Astrocyte (in vitro differentiated cells and primary cell): ENCODE measurements at regions not wholly inside any gene's neighbourhood (a gene's known extent, or its start where the extent isn't known, plus 50 kb on each side); places are given as distances from the start of the nearest gene placed in this dataset.

Experiments
- DNase-seq: peaks from one replicate; pipeline ENCODE4 v3.0.0-alpha.2; 2010; ENCODE audit warnings: low read depth
- FAIRE-seq: peaks from 2 replicates; lab custom pipeline; 2011; peaks lifted over from hg19 to GRCh38; lab: Jason Lieb, UNC
- H2AFZ ChIP-seq: 2 replicates; pipeline ENCODE4 v1.6.0; 2012; ENCODE audit warnings: low read depth, low read length, inconsistent platforms
- H3K27ac ChIP-seq: 2 replicates; pipeline ENCODE4 v1.5.1; 2011; ENCODE audit warnings: low read depth, low read length, inconsistent platforms
- H3K27me3 ChIP-seq: 2 replicates; pipeline ENCODE4 v1.6.0; 2011; ENCODE audit warnings: low read length, inconsistent platforms; ENCODE audit not compliant: insufficient read depth
- H3K36me3 ChIP-seq: 2 replicates; pipeline ENCODE4 v1.5.1; 2011; ENCODE audit warnings: low read length, inconsistent platforms; ENCODE audit not compliant: insufficient read depth
- H3K4me1 ChIP-seq: 2 replicates; pipeline ENCODE4 v1.5.1; 2011; ENCODE audit warnings: low read length, inconsistent platforms; ENCODE audit not compliant: insufficient read depth
- H3K4me2 ChIP-seq: 2 replicates; pipeline ENCODE4 v1.6.0; 2012; ENCODE audit warnings: low read length, inconsistent platforms
- H3K4me3 ChIP-seq: 2 replicates; pipeline ENCODE4 v1.5.1; 2011; ENCODE audit warnings: low read depth, mild to moderate bottlenecking, low read length, inconsistent platforms; ENCODE audit not compliant: insufficient read depth
- H3K79me2 ChIP-seq: 2 replicates; pipeline ENCODE4 v1.6.0; 2012; ENCODE audit warnings: mild to moderate bottlenecking, low read length, inconsistent platforms; ENCODE audit not compliant: insufficient read depth
- H3K9ac ChIP-seq: 2 replicates; pipeline ENCODE4 v1.6.0; 2012; ENCODE audit warnings: mild to moderate bottlenecking, low read length, inconsistent platforms
- H3K9me3 ChIP-seq: 2 replicates; pipeline ENCODE4 v1.5.1; 2012; ENCODE audit warnings: low read depth, mild to moderate bottlenecking, low read length, inconsistent platforms; ENCODE audit not compliant: insufficient read depth
- H4K20me1 ChIP-seq: 2 replicates; pipeline ENCODE4 v1.6.0; 2012; ENCODE audit warnings: low read length, inconsistent platforms; ENCODE audit not compliant: insufficient read depth
- H3K27ac Mint-ChIP-seq: one replicate; pipeline ENCODE4 v1.8.0; 2021; ENCODE audit warnings: mild to moderate bottlenecking, mixed read lengths; ENCODE audit not compliant: unreplicated experiment
- H3K27me3 Mint-ChIP-seq: one replicate; pipeline ENCODE4 v1.8.0; 2021; ENCODE audit warnings: low read depth, mixed read lengths; ENCODE audit not compliant: unreplicated experiment
- H3K36me3 Mint-ChIP-seq: one replicate; pipeline ENCODE4 v1.8.0; 2021; ENCODE audit warnings: low read depth, mixed read lengths; ENCODE audit not compliant: unreplicated experiment
- H3K4me1 Mint-ChIP-seq: one replicate; pipeline ENCODE4 v1.8.0; 2021; ENCODE audit warnings: low read depth, mixed read lengths; ENCODE audit not compliant: unreplicated experiment
- H3K4me3 Mint-ChIP-seq: one replicate; pipeline ENCODE4 v1.8.0; 2021; ENCODE audit warnings: mild to moderate bottlenecking, moderate library complexity, mixed read lengths; ENCODE audit not compliant: unreplicated experiment
- H3K9me3 Mint-ChIP-seq: one replicate; pipeline ENCODE4 v1.8.0; 2021; ENCODE audit warnings: mild to moderate bottlenecking, mixed read lengths; ENCODE audit not compliant: unreplicated experiment
- EZH2 ChIP-seq: IDR thresholded peaks from 2 replicates; pipeline ENCODE4 v1.6.1; 2012; ENCODE audit warnings: mild to moderate bottlenecking, low read length, inconsistent platforms; ENCODE audit not compliant: insufficient read depth
- TF ChIP-seq, protein P1 (sequence below): IDR thresholded peaks from 2 replicates; pipeline ENCODE4 v1.5.1; 2011; ENCODE audit warnings: low read depth, mild to moderate bottlenecking, inconsistent platforms, low read length, moderate library complexity; ENCODE audit not compliant: insufficient read depth

GRCh38 chr15:70355275-70355795, 257.6 kb upstream of the TLE3 start:
- Histone ChIP-seq H2AFZ (no peak overlapping the region), H3K9me3 (no peaks in the 10 kb centered on the region), H3K9ac (no peak overlapping the region), H3K36me3 (no peaks in the 10 kb centered on the region), H3K4me2 (no peak overlapping the region), H3K4me3 (no peak overlapping the region), H4K20me1 (no peaks in the 10 kb centered on the region), H3K4me1 (no peaks in the 10 kb centered on the region), H3K27me3 (peaks cover 38% of the 10 kb centered on the region), H3K79me2 (no peaks in the 10 kb centered on the region), H3K27ac (no peak overlapping the region)
- DNase-seq (no peak), FAIRE-seq (no peak)
- H3K9me3 Mint-ChIP-seq: peaks cover 3% of the 10 kb centered on the region
- no peak overlapping the region for H3K4me3 Mint-ChIP-seq
- H3K36me3 Mint-ChIP-seq: no peaks in the 10 kb centered on the region
- H3K4me1 Mint-ChIP-seq: peaks cover 5% of the 10 kb centered on the region
- H3K27me3 Mint-ChIP-seq: peaks cover 84% of the 10 kb centered on the region
- TF ChIP-seq, protein P1, sequence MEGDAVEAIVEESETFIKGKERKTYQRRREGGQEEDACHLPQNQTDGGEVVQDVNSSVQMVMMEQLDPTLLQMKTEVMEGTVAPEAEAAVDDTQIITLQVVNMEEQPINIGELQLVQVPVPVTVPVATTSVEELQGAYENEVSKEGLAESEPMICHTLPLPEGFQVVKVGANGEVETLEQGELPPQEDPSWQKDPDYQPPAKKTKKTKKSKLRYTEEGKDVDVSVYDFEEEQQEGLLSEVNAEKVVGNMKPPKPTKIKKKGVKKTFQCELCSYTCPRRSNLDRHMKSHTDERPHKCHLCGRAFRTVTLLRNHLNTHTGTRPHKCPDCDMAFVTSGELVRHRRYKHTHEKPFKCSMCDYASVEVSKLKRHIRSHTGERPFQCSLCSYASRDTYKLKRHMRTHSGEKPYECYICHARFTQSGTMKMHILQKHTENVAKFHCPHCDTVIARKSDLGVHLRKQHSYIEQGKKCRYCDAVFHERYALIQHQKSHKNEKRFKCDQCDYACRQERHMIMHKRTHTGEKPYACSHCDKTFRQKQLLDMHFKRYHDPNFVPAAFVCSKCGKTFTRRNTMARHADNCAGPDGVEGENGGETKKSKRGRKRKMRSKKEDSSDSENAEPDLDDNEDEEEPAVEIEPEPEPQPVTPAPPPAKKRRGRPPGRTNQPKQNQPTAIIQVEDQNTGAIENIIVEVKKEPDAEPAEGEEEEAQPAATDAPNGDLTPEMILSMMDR: no peak
- TF ChIP-seq EZH2: no peak
- no peak overlapping the region for H3K27ac Mint-ChIP-seq

DNA sequence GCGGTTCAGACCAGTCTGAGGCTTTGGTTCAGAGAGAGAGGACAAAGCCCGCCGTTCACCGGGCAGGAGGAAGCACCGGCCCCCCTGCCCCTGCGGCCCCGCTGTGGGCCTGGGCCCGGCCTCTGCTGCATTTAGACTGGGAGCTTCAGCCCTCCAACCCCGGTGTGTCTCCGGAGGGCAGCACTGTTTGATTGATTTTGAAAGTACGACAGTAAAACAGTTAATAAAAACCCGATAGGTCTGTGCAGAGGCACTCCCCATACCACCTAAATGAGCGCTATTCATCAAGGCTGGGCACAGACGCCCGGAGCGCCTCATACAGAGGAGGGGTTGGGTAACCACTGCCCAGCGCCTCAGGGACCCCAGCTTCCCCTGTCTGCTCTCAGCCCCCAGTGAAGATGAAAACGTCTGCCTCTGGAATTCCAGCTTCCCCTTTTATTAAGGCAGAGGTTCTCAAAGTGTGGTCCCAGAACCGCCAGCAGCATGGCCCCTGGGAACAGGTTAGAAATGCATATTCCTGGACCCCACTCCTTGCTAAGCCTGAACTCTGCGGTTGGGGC, 256.7 kb upstream of the TLE3 start:
- Mint-ChIP-seq H3K27ac (no peak overlapping the region), H3K36me3 (no peaks in the 10 kb centered on the region), H3K4me1 (peaks cover 5% of the 10 kb centered on the region), H3K27me3 (peaks cover 80% of the 10 kb centered on the region), H3K4me3 (no peak overlapping the region), H3K9me3 (peaks cover 3% of the 10 kb centered on the region)
- no peak overlapping the region for H3K27ac ChIP-seq
- no peak overlapping the region for H2AFZ ChIP-seq
- H3K4me3 ChIP-seq: no peak overlapping the region
- FAIRE-seq: no peak
- no peaks in the 10 kb centered on the region for H3K79me2 ChIP-seq
- no peaks in the 10 kb centered on the region for H4K20me1 ChIP-seq
- TF ChIP-seq EZH2: no peak
- TF ChIP-seq, protein P1: no peak
- no peak overlapping the region for H3K4me2 ChIP-seq
- no peaks in the 10 kb centered on the region for H3K4me1 ChIP-seq
- H3K9ac ChIP-seq: no peak overlapping the region
- no peaks in the 10 kb centered on the region for H3K36me3 ChIP-seq
- peaks cover 43% of the 10 kb centered on the region for H3K27me3 ChIP-seq
- no peaks in the 10 kb centered on the region for H3K9me3 ChIP-seq
- no peak for DNase-seq

- H3K4me1 ChIP-seq: no peaks in the 10 kb centered on the region
- no peaks in the 10 kb centered on the region for H3K79me2 ChIP-seq
- H3K9ac ChIP-seq: no peak overlapping the region
- Mint-ChIP-seq H3K27me3 (peaks cover 80% of the 10 kb centered on the region), H3K4me1 (peaks cover 5% of the 10 kb centered on the region), H3K36me3 (no peaks in the 10 kb centered on the region), H3K4me3 (no peak overlapping the region), H3K27ac (no peak overlapping the region), H3K9me3 (peaks cover 3% of the 10 kb centered on the region)
- no peak for FAIRE-seq
- no peak overlapping the region for H3K4me2 ChIP-seq
- H2AFZ ChIP-seq: no peak overlapping the region
- H3K27ac ChIP-seq: no peak overlapping the region
- no peak overlapping the region for H3K4me3 ChIP-seq
- no peaks in the 10 kb centered on the region for H3K36me3 ChIP-seq
- no peaks in the 10 kb centered on the region for H3K9me3 ChIP-seq
- H4K20me1 ChIP-seq: no peaks in the 10 kb centered on the region
- TF ChIP-seq EZH2: no peak
- TF ChIP-seq, protein P1: no peak
- H3K27me3 ChIP-seq: peaks cover 50% of the 10 kb centered on the region
- DNase-seq: no peak
These were observed 256.1 kb upstream of the TLE3 start for GRCh38 chr15:70353606-70354345.
